Fibroblast of skin of right quadriceps (primary cell): ENCODE measurements at regions not wholly inside any gene's neighbourhood (a gene's known extent, or its start where the extent isn't known, plus 50 kb on each side); places are given as distances from the start of the nearest gene placed in this dataset.
A peak's percentile ranks its signal among the peaks of the same experiment; 100 is the strongest.
"Not testable (repeated sequence)": the region's sequence is repeated elsewhere in the genome, so short reads cannot be mapped to it uniquely, and the experiment has no call there.

ENCODE experiments used
- DNase-seq: peaks from one replicate; pipeline ENCODE4 v3.0.0-alpha.2; 2013

GRCh38 chr4:160125576-160126287 lies 1022.9 kb downstream of the RAPGEF2 start:
- DNase-seq: not testable (repeated sequence)

- no peak for DNase-seq
These were observed 1024.3 kb downstream of the RAPGEF2 start for GRCh38 chr4:160127211-160127610.

- DNase-seq: peak; percentile 77
These were observed 1026.6 kb downstream of the RAPGEF2 start for GRCh38 chr4:160129439-160129838.

- DNase-seq: no peak
These were observed 1033.1 kb downstream of the RAPGEF2 start for GRCh38 chr4:160136021-160136420.

DNA sequence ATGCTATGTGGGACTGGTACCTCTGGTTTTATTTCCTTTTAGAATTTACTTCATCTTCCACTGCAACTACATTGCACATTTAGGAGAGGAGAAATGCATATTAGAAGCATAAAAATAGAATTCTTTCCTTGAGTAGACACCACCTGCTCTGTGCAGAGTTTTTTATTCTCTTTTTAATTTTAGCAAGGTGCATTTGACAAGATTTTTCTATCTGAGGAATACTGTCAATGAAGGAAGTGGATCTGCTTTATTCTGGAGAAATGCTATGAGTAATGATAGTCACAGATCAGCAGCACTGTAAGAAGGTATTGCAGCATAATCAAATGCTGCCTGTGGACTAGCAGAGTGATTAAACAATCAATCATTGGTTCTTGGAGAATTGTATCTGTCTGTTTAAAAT lies 1038.3 kb downstream of the RAPGEF2 start:
- no peak for DNase-seq

GRCh38 chr4:160142579-160142978 lies 1039.7 kb downstream of the RAPGEF2 start:
- DNase-seq: no peak

DNA sequence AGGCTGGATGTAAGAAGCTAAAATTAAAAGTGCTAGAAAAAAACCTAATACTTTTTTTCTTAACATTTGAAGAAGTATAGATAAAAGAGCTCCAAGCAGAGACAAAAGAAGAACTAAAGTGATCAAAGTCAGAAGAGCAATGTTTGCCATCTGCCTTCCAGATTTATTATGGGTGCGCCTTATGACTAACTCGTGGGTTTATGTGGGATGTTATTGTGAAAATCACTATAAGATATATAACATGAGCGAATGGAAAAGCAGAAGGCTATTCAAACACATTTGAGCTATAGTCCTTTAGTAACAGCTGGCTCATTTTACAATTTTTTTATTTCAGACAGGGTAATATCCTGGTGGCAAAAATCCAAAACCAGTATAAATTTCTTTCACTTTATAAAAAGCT lies 1040.7 kb downstream of the RAPGEF2 start:
- peak; percentile 33 for DNase-seq

GRCh38 chr4:160159457-160159856 lies 1056.6 kb downstream of the RAPGEF2 start:
- no peak for DNase-seq

DNA sequence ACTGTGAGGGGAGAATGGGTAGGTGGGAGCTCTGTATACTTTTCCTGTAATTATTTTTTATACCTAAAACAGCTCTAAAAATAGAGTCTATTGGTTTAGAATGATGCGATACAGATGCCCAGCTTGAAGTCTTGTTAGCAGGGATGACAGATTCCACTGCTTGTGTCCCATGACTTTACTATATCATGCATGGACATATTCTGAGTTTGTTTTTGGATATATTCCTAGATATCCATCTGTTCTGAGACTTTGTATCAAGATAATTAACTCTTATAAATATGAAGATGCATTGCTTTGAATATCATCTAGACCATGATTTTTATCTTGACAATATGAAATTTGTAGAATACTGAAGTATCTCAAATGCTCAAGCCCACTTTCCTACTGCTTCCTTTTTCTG lies 1058.1 kb downstream of the RAPGEF2 start:
- no peak for DNase-seq

GRCh38 chr4:160175064-160175643 lies 1072.3 kb downstream of the RAPGEF2 start:
- peak; percentile 21 for DNase-seq

DNA sequence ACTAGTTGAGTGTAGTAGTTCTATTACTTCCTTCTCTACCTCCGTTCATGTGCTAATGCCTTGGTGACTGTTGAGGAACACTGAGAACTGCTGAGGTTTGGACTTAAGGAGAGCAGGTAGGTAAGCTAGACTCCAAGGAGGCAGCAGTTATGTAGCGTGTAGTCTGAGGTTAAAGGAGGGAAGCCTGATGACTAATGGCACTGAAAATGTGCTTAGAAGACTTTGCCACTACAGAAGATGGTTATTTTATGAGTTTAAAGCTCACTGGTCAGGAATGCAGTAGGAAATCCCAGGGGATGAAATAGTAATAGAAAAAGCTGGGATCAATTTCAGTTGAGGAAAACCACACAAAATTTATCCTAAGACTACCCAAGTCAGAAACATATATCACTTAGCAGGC lies 1077.3 kb downstream of the RAPGEF2 start:
- DNase-seq: peak; percentile 95

DNA sequence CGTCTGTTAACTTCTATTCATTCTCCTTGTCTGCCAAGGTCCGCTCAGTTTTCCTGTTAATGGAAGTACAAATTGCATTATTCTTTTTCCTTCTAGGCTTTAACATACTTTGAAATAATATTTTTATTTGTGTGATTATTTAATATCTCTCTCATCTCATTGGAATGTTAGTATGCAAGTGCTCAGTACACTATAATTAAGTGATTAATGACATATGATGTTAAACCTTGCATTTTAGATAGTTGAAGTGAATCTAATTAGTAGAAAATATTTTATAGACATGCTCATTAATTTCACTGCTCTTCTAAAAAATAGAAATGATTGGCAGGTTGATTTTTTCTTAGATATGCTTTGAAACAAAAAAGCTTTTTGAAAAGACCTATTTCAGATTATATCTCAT lies 1079.8 kb downstream of the RAPGEF2 start:
- peak; percentile 13 for DNase-seq

DNA sequence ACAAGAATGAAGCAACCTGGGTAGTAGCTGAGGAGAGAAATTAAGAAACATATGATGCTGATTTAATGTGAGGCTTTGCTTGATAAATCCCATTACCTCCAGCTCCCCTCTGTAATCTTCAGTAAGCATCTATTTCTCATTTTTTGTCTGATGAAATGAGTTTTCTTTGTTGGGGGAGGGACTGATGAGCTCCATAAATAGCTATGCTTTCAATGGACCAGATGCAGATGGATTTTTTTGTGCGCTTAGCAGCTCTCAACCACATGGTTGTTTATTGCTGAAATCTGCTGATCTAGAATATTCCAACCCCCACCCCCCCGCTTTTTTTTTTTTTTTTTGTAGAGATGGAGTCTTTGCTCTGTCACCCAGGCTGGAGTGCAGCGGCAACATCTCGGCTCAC lies 1082.0 kb downstream of the RAPGEF2 start:
- DNase-seq: peak; percentile 53

DNA sequence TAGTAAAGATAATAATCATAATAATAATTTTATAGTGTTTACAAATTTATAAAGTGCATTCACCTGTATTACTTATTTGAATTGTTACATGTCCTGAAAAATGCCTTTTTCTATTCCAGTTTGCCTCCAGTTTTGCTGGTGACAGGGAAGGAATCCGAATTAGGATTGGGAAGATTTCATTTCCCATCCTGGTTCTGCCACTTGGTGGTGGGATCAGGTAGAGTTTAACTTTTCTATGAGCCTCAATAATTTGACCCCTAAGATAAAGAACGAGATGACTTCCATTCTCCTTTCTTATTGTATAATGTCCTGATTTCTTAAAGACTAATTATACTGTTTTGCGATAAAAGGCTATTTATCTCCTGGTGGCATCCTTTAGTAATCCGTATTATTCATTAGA lies 1090.9 kb downstream of the RAPGEF2 start:
- DNase-seq: no peak

GRCh38 chr4:160194716-160195115 lies 1091.8 kb downstream of the RAPGEF2 start:
- no peak for DNase-seq

- DNase-seq: peak; percentile 44
These were observed 1099.9 kb downstream of the RAPGEF2 start for GRCh38 chr4:160202802-160203201.

DNA sequence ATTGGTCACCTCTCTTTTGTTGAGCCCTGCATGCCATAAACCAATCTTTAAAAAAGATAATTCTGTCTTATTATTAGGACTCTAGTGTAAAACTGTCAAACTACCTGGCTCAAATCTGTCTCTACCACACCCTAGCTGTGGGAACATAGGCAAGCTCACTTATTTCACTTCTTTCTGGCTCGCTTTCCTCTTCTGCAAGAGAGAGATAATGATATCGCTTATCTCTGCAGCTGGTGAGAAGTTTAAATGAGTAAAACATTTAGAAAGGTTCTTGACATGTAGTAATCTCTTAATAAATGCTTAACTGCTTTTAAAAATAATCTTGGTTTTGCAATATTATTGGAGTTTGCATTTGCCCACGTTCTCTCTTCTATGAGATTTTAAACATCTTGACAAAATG lies 1109.2 kb downstream of the RAPGEF2 start:
- DNase-seq: no peak

- DNase-seq: no peak
These were observed 1110.5 kb downstream of the RAPGEF2 start for GRCh38 chr4:160213366-160213765.

DNA sequence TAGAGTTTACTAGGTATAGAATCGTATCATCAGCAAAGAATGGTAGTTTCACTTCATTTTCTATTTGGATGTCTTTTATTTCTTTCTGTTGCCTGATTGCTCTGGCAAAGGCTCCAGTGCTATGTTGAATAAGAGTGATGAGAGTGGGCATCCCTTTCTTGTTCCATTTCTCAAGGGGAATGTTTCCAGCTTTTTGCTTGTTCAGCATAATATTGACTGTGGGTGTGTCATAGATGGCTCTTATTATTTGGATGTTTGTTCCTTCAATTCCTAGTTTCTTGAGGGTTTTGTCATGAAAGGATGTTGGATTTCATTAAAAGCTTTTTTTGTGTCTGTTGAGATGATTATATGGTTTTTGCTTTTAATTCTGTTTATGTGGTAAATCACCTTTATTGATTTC lies 1114.5 kb downstream of the RAPGEF2 start:
- no peak for DNase-seq

DNA sequence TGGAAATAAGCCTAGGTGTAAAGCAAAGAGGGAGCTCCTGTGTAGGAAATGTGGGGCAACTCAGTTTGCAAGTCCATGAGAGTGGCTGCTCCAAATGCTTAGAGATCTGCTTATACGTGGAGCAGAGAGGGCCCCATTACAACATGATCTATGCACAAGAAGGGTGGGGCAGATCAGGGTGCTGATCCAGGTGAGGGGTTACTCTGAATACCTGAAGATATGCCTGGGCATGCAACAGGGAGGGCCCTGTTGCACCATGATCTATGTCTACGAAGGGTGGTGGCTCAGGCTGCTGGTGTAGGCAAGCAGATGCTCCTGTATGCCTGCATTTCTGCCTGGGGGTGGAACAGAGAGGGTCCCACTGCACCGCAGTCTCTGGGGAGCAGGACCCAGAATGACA lies 1121.2 kb downstream of the RAPGEF2 start:
- no peak for DNase-seq

GRCh38 chr4:160233141-160233540 lies 1130.3 kb downstream of the RAPGEF2 start:
- no peak for DNase-seq

DNA sequence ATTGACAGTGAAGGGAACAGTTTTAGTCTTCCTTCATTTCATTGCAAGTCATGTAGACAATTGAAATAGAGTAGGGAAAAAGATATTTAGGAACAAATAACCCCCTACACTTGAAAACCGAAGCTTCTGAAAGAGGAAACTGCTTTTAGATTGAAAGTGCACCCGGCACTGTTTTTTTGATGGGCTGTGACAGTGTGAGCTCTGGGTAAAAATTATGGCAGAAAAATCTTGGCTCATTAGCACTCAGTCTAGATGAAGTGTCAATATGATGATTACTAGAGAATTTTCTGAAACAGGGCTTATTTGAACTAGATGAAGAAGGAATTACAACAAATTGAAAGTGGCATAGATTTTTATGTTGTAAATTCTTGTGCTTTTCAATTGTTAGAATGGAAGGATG lies 1132.4 kb downstream of the RAPGEF2 start:
- DNase-seq: no peak

DNA sequence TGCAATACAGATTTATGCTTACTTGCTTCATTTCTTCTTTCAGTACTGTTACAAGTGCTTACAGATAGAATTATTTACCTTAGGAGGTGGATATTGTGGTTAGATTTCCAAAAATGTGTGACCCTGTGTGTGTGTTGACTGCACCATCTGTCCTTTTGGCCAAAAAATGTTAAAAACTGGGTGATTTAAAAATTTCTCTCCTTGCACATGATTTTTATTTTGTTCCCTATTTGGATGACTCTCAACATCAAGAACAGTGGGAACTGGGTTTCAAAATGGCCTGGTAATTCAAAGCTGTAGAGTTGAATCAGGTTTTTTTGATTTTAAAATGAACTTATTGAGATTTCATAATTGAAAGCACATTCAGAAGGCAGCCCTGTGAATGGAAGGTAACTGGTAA lies 1132.9 kb downstream of the RAPGEF2 start:
- no peak for DNase-seq

DNA sequence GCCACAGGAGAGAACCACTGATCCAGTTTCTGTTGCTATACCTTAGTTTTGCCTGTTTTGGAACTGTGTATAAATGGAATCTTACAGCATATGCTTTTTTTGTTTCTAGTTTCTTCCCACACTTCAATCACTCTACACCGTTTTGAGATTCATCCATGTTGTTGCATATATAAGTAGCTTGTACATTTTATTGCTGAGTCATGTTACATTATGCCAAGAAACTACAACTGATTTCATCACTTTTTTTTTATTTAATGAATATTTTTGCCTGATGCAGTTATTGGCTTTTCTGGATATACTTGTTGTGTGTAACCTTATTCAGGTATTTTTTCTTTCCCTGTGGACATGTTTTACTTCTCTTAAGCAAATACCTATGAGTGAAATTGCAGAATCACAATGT lies 1135.9 kb downstream of the RAPGEF2 start:
- DNase-seq: peak; percentile 7

DNA sequence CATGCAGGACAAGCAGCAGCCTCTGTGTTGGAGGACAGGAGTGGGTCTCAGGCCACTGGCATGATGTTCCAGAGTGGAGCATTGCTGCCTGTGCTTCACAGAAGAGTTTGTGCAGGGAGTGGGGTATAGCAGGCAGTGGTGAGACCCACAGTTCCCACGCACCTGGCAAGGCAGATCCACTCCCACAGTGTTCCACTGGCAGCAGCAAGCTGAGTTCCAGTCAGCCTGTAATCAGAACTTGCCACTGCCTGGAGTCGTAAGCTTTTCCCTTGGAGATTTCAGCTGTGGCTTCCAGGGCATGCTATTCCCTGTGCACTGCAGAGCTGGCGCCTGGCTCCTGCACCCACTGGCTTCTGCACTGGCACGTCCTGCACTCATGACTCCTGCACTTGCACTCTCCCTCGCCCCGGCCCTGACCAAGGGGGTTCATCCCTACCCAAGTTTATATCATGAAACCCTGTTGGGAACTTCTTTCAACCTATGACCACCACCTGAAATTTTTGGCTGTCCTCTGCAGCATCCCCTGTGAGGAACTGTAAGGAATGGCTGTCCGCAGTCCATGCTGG lies 1144.3 kb downstream of the RAPGEF2 start:
- DNase-seq: no peak
